Ectodermal cell (in vitro differentiated cells): ENCODE measurements at regions not wholly inside any gene's neighbourhood (a gene's known extent, or its start where the extent isn't known, plus 50 kb on each side); places are given as distances from the start of the nearest gene placed in this dataset.
"Not testable (repeated sequence)": the region's sequence is repeated elsewhere in the genome, so short reads cannot be mapped to it uniquely, and the experiment has no call there.

Source experiments
- H3K27ac ChIP-seq: 2 replicates; pipeline ENCODE4 v1.7.0; 2013; ENCODE audit warnings: mild to moderate bottlenecking, low read depth, low read length; ENCODE audit not compliant: insufficient read depth, poor library complexity, severe bottlenecking
- H3K27me3 ChIP-seq: 2 replicates; pipeline ENCODE4 v1.7.0; 2013; ENCODE audit warnings: mild to moderate bottlenecking, low read length; ENCODE audit not compliant: insufficient read depth, control insufficient read depth, poor library complexity, severe bottlenecking
- H3K36me3 ChIP-seq: one replicate; pipeline ENCODE4 v1.7.0; 2013; ENCODE audit warnings: low read length; ENCODE audit not compliant: control insufficient read depth, insufficient read depth
- H3K4me1 ChIP-seq: one replicate; pipeline ENCODE4 v1.7.0; 2013; ENCODE audit warnings: low read length; ENCODE audit not compliant: control insufficient read depth, insufficient read depth
- H3K4me3 ChIP-seq: 2 replicates; pipeline ENCODE4 v1.7.0; 2013; ENCODE audit warnings: low read depth, low read length, control low read depth; ENCODE audit not compliant: insufficient read depth
- H3K9me3 ChIP-seq: 2 replicates; pipeline ENCODE4 v1.7.0; 2013; ENCODE audit warnings: mild to moderate bottlenecking, low read length, moderate library complexity; ENCODE audit not compliant: control insufficient read depth
- WGBS, 2 experiments: methylation state at CpG; one replicate each; pipeline ENCODE4 v1.1.7; 2013; ENCODE audit warnings: missing lambda C conversion rate in 2 of 2; 5-methylcytosine and 5-hydroxymethylcytosine counted together

GRCh38 chr5:5831622-5832021, 409.1 kb downstream of the ICE1 start:
- H3K36me3 ChIP-seq, H3K27ac ChIP-seq, H3K27me3 ChIP-seq, H3K4me3 ChIP-seq, H3K9me3 ChIP-seq, H3K4me1 ChIP-seq: not testable (repeated sequence)
- 92% methylated on average over 6 of the region's 6 CpGs for WGBS, 2 experiments

- H3K36me3 ChIP-seq: no peaks in the 10 kb centered on the region
- H3K4me3 ChIP-seq: no peak overlapping the region
- no peak overlapping the region for H3K27ac ChIP-seq
- no peaks in the 10 kb centered on the region for H3K4me1 ChIP-seq
- no peaks in the 10 kb centered on the region for H3K27me3 ChIP-seq
- no peaks in the 10 kb centered on the region for H3K9me3 ChIP-seq
- WGBS, 2 experiments: 91 to 95% methylated on average over 5 of the region's 5 CpGs
These were observed 406.1 kb downstream of the ICE1 start for GRCh38 chr5:5828619-5829018.

GRCh38 chr5:5826911-5827310, 404.4 kb downstream of the ICE1 start:
- Histone ChIP-seq H3K4me1 (no peaks in the 10 kb centered on the region), H3K27me3 (no peaks in the 10 kb centered on the region), H3K4me3 (no peak overlapping the region), H3K9me3 (no peaks in the 10 kb centered on the region), H3K36me3 (no peaks in the 10 kb centered on the region), H3K27ac (no peak overlapping the region)
- WGBS, 2 experiments: 92 to 93% methylated on average over 6 of the region's 6 CpGs

- H3K27me3 ChIP-seq: no peaks in the 10 kb centered on the region
- WGBS, 2 experiments: 93 to 94% methylated on average over 2 to 3 of the region's 3 CpGs
- H3K4me1 ChIP-seq: no peaks in the 10 kb centered on the region
- H3K27ac ChIP-seq: no peak overlapping the region
- no peaks in the 10 kb centered on the region for H3K9me3 ChIP-seq
- H3K36me3 ChIP-seq: no peaks in the 10 kb centered on the region
- no peak overlapping the region for H3K4me3 ChIP-seq
These were observed 400.3 kb downstream of the ICE1 start for GRCh38 chr5:5822729-5823257.

GRCh38 chr5:5816960-5817359, 394.5 kb downstream of the ICE1 start:
- Histone ChIP-seq H3K27ac (no peak overlapping the region), H3K4me1 (no peaks in the 10 kb centered on the region), H3K36me3 (no peaks in the 10 kb centered on the region), H3K4me3 (no peak overlapping the region), H3K27me3 (no peaks in the 10 kb centered on the region), H3K9me3 (no peaks in the 10 kb centered on the region)

GRCh38 chr5:5813441-5813840, 391.0 kb downstream of the ICE1 start:
- WGBS, 2 experiments: 58 to 87% methylated on average over 4 to 5 of the region's 5 CpGs

GRCh38 chr5:5810461-5810860, 388.0 kb downstream of the ICE1 start:
- Histone ChIP-seq H3K4me3 (no peak overlapping the region), H3K9me3 (no peaks in the 10 kb centered on the region), H3K27ac (no peak overlapping the region), H3K4me1 (no peaks in the 10 kb centered on the region), H3K36me3 (no peaks in the 10 kb centered on the region), H3K27me3 (no peaks in the 10 kb centered on the region)
- WGBS, 2 experiments: 85 to 94% methylated on average over 2 of the region's 2 CpGs

More at GRCh38 chr5:5813441-5813840, 391.0 kb downstream of the ICE1 start:
- H3K4me1 ChIP-seq: no peaks in the 10 kb centered on the region
- H3K4me3 ChIP-seq: no peak overlapping the region
- H3K36me3 ChIP-seq: no peaks in the 10 kb centered on the region
- H3K27me3 ChIP-seq: no peaks in the 10 kb centered on the region
- no peaks in the 10 kb centered on the region for H3K9me3 ChIP-seq
- no peak overlapping the region for H3K27ac ChIP-seq

GRCh38 chr5:5805916-5806315, 383.4 kb downstream of the ICE1 start:
- Histone ChIP-seq H3K36me3 (no peaks in the 10 kb centered on the region), H3K9me3 (no peaks in the 10 kb centered on the region), H3K27me3 (no peaks in the 10 kb centered on the region), H3K4me1 (no peaks in the 10 kb centered on the region), H3K27ac (no peak overlapping the region), H3K4me3 (no peak overlapping the region)
- 92 to 97% methylated on average over 7 of the region's 7 CpGs for WGBS, 2 experiments

GRCh38 chr5:5804478-5805233, 382.2 kb downstream of the ICE1 start:
- H3K36me3 ChIP-seq: no peaks in the 10 kb centered on the region
- no peak overlapping the region for H3K4me3 ChIP-seq
- H3K27ac ChIP-seq: no peak overlapping the region
- no peaks in the 10 kb centered on the region for H3K27me3 ChIP-seq
- no peaks in the 10 kb centered on the region for H3K9me3 ChIP-seq
- no peaks in the 10 kb centered on the region for H3K4me1 ChIP-seq
- WGBS, 2 experiments: 91 to 92% methylated on average over 8 of the region's 8 CpGs

GRCh38 chr5:5800801-5801761, 378.6 kb downstream of the ICE1 start:
- Histone ChIP-seq H3K27me3 (no peaks in the 10 kb centered on the region), H3K27ac (no peak overlapping the region), H3K9me3 (no peaks in the 10 kb centered on the region), H3K4me1 (no peaks in the 10 kb centered on the region), H3K4me3 (no peak overlapping the region), H3K36me3 (no peaks in the 10 kb centered on the region)
- 95 to 97% methylated on average over 11 of the region's 11 CpGs for WGBS, 2 experiments
